GM18907 (cell line): ENCODE measurements at regions not wholly inside any gene's neighbourhood (a gene's known extent, or its start where the extent isn't known, plus 50 kb on each side); places are given as distances from the start of the nearest gene placed in this dataset.

ENCODE experiments used
- ATAC-seq: cut with Tn5 transposase; IDR thresholded peaks from one replicate; pipeline ENCODE4 v1.9.1; 2021; ENCODE audit warnings: mild to moderate bottlenecking, moderate library complexity; ENCODE audit not compliant: unreplicated experiment

DNA sequence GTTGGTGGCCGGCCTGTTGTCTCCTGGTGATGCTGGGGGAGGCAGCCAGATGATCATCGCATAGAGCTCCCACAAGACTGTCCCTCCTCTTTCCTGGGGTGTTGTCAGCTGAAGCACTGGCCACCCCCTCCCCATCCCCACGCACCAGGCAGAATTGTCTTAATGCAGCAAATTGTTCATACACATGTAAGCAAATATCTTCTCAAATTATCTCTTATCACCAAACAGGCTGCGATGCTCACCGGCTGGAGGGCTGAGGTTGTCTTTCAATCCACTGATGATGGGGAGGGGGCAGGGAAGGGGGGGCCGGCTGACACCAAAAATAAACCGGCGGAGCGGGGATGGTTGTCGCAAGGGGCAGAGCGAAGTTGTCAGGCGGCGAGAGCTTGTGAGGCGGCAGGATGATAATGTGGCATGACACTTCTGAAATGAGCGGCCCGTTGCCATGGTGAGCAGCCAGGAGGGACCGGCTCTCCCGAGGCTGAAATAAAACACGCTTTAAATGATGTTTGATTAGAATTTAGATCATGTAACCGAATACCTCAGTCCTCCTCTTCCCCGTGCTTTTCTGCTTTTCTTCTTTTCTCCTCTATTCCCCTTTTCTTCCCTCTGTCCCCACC, 59.8 kb downstream of the MRM1 start:
- no peak for ATAC-seq

DNA sequence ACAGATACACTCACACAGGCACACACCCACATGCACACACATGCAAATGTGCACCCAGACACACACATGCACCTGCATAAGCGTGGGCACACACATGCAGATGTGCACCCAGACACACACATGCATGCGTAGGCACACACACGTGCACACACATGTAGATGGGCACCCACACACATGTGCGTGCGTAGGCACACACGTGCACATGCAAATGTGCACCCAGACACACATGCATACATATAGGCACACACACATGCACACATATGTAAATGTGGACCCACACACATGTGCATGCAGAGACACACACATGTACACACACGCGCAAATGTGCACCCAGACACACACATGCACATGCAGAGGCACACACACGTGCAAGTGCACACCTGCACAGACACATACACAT, 60.3 kb downstream of the MRM1 start:
- ATAC-seq = no peak

DNA sequence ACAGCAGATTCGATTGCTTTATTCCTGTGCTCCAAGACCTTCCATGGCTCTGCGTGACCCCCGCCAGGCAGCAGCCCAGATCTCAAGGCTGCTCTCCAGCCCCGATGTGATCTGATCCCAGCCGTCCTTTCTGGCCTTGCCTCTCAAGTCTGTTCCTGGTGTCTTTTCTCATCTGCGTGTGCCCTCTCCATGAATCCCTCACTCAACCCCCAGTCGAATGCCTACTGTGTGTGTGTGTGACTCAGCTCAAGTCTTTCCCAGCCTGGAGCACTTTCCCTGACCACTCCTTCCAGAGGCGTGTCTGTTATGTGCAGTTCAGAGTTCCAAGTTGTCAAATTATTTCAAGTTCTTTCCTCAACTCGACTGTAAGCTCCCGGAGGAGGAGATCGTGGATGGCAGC, 64.0 kb downstream of the MRM1 start:
- no peak for ATAC-seq

DNA sequence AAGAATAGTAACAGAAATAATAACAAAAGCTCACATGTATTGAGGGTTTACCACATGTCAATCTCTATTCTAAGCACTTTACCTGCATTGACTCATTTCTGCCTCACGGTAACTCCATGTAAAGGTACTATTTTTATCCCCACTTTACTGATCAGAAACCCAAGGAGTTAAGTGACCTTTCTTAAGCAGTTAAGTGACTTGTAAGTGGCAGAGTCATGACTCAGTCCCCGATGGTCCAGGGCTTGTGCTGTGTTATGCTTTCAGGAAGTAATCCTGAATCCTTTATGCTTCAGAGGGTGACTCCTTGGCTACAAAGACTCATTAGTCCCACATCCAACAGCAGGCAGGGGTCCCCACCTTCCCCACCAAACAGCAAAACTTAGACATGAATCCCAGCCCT, 66.5 kb downstream of the MRM1 start:
- ATAC-seq = no peak

DNA sequence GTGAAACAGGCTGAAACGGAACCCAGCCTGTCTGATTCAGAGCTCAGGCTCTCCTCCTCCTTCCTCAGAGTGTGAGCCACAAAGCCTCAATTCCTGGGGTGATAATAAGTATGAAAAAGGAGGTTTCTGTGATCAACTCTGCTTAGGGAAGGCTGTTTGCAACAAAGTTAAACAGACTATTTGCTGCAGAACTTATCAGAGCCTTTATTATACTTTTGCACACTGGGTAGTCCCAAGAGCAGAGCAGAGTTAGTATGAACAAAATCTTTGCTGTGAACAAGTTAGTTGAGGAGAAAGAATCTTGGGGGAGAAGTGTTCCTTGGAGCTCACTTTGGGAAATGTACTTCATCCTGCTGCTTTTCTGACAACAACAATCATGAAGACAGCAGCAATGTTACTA, 67.4 kb downstream of the MRM1 start:
- ATAC-seq = no peak

DNA sequence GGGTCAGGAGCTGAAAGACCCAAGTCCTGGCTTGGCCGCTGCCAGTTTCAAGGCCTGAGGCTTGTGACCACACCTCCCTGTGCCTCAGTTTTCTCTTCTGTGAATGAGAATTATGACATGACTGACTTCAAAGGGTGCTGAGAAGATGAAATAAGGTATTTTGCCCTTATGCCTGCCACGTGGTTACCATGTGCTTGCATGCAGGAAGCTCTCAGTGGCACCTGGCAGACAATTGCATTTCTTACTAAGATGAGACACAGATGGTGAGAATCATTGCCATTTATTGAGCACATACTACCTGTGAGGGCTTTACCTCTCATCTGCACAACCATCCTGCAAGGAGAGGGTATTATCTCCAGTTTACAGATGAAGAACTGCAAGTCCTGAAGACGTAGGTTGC, 69.8 kb downstream of the MRM1 start:
- no peak for ATAC-seq

DNA sequence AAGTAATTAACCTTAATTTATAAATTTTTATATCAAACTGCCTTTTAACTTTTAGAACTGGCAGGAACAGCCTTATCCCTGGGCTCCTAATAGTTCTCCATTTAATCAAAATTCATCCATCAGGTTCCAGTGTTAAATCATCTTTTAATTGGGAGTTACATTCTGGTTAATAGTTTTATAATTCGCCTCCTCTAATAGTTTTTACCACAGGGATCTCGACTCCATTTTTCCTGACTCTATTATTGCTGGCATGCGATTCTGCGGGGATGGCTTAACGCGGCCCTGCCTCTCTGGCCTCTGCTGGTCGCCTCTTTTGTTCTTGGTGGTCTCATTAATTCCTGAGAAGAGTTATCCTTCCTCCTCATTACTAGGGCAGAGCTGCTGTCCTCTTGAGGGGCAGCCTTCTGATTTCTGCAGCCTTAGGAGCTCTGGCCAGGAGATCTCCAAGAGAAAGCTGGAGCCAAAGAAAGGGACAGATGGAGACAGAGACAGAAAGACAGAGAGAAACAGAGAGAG, 71.1 kb downstream of the MRM1 start:
- no peak for ATAC-seq

DNA sequence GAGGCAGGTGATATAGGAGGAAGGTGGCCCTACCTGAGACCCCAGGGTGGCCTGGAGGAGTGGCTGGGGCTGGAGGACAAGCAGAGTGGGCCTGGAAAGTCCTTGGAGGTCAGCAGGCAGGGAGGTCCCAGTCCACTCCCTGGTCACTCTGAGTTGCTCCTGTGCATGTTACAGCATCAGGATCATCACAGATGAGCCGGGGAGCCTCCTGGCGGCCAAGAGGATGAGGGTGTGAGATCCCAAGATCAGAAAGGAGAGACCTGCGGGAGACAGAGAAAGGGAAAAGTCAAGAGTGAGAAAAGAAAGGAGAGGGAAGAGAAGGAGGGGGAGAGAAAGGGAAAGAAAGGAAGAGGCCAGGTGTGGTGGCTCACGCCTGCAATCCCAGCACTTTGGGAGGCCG, 71.7 kb downstream of the MRM1 start:
- no peak for ATAC-seq

DNA sequence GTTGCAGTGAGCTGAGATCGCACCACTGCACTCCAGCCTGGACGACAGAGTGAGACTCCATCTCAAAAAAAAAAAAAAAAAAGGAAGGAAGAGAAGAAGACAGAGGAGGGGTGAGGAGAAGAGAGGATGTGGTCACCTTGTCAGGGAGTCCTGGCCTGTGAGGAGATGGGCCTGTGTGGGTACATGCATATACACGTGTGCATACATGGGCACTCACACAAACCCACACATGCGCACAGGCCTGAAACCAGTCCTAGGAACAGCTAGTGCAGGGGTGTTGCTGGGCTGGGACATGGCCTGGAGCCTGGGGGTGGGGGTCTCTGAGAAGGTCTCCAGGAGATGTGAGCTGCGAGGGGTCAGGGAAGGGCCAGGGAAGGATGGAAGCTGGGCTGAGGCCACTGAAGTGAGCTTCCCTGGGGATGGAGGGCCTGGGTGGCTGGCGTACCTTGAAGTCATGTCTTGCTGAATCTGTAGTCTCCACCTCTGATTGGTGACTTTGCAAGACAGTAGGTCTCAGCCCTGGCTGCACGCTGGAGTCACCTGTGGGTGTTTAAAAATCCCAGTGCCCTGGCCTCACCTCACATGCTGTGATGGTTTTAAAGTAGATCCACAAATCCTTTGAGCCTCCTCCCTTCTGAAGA, 72.4 kb downstream of the MRM1 start:
- no peak for ATAC-seq

DNA sequence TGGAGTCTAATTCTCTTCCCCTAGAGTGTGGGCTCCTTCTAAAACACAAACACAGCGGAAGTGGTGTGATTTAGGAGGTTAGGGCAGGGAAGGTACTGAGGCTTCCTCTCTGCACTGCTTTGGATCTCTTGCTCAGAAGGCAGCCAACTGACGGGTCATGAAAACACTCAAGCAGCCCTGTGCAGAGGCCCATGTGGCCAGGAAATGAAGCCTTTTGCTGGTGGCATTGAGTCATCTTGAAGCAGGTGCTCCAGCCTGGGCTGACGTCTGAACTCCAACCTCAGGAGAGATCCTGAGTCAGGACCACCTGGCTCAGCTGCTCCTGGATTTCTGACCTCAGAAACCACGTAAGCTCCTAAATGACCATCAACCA, 72.9 kb downstream of the MRM1 start:
- no peak for ATAC-seq

DNA sequence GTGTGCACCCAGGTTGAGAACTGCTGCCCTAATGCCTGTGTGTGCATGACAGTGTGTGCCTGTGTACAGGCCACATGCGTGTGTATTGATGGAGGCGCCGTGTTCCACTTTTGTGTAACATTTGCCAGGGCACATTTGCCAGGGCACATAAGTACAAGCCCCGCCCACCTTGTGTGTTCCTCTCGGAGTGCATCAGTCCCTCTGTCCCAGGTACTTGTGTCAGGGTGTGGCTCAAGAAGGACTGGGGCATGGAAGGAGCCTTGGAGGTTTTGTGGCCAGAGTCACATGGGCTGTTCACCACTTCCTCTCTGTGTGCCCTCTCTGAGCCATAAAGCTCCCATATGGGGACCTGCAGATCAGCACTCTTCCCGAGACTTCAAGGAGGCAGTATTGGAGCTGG, 73.9 kb downstream of the MRM1 start:
- ATAC-seq = no peak

DNA sequence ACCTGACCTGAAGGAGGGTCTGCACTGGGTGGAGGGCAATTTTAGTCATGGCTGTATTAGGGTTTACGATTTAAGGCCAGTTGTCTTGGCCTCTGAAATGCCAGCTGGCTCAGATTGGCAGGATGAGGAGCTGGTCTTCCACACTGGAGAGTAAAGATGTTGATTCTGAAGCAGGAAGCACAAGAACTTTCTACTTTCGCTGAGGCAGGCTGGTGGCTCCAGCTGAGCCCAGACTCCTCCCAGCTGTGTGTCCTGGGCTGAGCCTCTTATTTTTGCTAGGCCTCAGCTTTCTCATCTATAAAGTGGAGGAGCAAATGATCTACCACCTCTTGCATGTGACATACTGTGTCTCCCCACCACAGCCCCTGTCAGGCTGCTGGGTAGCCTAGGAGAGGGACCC, 74.4 kb downstream of the MRM1 start:
- no peak for ATAC-seq

DNA sequence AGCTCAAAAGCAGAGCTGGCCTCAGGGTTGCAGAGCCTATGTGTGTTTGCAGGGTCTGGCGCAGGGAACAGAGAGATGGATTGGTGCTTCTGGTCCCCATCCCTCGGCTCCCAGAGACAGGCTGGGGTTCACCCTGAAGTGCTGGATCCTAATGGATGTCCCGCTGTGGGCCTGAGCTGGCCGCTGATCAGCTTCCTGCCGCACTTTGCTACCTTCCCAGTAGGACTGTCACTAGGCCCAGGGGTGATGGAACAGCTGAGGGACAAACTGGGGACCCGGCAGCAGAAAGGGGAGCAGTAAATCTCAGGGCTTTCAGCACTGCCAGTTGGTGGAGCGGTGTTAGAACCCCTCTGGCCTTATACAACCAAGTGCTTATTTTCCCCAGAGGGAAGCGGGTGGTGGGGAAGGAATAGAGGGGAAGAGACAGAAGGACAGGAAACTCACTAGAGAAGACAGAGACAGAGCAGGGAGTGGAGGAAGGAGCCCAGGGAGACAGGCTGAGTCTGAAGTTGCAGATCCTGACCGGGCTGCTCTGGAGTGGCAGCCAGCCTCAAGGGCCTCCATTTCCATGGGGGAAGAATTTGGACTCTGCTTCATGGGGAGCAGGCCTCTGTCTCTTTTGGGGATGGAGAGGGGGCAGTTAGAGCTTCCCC, 78.6 kb downstream of the MRM1 start:
- ATAC-seq = no peak

DNA sequence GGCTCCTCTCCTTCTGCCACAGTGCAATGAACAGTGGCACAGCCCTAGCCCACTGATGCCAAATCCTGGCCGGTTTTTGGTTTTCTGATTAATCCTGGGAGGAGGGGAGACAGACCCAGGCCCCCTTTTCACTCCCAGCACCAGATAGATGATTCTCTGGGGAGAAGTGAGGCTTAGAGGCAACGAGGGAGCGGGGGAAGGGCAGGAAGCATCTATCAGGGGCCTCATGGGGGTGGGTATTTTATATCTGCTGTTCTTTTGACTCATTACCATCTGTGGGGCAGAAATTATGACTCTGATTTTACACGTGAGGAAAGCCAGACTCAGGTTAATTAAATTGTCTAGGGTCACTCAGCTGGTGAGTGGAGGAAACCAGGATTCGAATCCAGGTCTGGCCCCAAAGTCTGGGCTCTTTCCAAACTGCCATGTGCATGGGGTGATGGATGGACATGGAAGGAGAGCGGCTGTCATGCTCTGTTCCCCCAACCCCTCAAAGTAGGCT, 79.4 kb downstream of the MRM1 start:
- no peak for ATAC-seq

DNA sequence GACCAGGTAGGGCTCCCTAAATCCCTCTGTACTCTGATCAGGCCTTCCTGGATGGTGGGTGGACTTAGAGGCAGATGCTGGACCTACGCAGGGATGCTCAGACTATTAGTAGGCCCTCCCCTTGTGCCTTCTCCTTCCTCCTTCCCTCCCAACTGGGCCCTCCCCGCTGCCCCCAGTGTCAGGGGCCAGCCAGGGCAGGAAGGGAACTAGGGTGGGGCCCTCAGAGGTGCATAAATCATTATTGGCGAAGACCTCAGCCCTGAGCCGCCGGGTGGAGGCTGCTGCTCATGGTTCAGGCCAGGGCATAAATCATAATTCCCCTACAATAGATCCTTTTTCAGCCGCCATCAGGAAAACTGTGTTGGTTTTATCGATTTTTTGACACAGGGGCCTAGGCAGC, 81.4 kb downstream of the MRM1 start:
- ATAC-seq = no peak

DNA sequence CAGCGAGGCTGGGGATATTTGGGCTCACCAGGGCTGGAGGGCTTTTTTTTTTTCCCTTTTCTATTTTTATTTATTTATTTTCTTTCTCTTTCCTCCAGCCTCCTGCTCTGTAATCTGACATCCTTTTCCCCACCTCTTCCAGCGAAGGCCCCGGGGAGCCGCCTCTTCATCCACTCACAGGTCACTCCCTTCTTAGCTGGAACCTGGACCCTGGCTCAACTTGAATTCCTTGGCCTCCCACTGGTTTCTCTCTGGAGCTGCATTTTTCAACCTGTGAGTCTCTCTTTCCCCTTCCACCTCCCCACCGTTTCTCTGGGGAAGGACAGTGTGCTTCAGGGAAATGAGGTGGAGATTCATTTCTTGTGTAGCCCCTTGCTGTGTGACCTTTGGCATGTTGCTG, 82.0 kb downstream of the MRM1 start:
- no peak for ATAC-seq

DNA sequence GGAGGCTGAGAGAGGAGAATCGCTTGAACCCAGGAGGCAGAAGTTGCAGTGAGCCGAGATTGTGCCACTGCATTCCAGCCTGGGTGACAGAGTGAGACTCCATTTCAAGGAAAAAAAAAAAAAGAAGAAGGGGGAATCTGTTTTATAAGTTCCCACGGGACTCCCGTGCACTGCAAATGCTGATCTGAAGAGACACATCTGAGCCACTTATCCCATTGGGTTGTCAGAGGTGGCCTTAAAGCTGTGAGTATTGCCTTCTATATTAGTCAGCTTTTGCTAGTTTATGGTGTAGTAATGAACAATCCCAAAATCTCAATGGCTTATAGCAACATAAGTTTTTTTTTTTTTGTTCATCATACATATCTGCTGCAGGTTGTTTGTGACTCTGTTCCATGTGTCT, 82.8 kb downstream of the MRM1 start:
- ATAC-seq = no peak

DNA sequence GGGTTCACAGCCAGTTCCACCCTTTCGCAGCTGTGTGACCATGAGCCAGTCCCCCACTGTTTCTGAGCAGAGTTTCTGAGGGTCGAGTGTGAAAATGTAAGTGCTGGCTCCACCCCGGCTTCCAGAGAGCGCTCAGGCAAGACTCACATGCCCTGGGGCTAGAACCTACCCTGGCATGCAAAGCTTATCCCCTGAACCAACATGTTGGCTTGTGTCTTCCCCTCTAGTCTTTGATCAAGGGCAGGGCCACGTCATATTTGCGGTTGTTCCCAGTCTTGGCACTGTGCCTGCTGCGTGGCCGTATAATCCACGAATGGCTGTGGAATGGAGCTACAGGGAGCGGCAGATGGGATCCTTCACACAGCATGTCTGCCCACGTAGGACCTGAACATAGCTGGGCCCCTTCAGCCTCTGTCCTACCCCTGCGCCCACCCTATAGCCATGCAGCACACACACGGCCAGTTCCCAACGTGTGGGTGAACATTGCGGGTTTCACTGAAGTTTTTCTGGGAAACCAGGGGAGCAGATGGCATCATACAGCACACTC, 84.8 kb downstream of the MRM1 start:
- ATAC-seq = no peak

DNA sequence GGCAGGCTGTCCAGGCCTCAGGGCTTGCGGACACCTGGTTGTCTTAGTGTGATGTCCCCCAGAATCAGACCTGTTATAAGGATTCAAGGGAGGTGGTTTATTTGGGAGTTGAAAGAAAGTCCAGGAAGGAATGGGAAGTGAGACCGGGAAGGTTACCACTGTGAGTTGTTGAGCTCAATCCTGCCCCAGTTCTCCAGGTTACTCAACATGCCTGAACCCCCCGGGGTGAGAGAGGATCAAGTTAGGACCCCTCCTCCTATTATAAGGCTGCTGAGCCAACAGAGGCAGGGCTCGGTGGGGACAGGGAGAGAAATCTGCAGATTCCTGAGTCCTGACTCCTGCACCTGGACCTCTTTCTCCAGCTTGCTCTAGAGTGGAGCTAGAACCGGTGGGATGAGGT, 86.4 kb downstream of the MRM1 start:
- no peak for ATAC-seq

DNA sequence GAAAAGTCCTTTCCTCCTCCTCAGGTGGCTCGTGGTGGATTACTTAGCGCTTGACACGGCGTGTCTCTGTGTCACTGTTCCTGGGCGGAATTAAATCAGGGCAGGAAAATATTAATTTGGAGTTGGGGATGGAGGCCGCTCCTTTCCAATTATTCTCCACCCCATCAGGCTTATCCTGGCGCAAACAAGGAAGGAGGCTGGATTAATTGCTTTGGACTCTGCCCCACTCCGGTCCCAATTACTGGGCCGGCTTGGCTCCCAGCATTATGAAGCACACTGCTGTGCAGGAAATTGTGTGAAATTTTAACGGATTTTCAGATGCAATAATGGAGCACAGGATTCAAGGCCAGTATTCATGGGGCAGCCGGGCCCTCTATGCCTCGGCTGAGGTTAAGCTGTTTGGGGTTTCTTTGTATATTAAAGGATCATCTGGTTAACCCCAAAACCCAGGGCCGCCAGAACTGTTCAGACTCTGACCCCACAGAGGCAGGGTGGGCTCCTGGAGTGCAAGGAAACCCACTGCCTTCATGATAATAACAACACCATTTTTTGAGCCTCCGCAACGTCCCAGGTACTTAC, 87.8 kb downstream of the MRM1 start:
- no peak for ATAC-seq

DNA sequence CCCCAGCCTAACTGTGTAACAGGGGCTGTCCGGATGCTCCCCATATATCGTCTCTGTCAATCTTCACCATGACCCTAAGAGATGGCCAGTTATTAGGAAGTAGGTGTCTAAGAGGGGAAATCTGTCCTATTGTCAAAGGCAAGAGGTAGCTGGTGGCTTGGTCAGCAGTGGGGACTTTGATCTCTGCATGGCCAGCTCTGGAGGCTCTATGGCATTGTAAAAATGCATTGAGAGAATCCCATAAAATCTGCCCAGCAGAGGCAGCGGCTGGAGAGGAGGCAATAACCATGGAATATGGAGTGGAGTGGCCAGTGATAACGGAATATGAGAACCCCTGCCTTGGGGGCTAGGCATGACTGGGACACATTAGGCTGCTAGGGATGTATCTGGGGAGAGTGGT, 88.8 kb downstream of the MRM1 start:
- no peak for ATAC-seq

DNA sequence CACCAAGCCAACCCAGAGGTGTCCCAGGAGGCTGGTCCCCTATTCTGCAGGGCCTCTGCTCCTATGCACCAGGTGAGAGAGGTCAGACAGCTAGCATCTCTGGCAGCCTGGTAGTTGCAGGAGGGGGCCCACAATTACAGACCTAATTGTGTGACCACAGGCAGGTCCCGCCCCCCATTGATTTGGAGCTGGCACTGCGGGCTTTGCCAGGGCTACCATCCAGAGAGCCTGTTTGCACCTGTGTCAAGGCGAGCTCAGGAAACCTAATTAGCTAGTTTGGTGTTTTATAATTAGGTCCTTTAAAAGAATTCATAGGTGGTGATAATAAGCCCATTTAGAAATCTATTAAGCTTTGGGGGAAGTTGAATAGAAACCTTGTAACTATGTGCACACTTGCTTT, 90.2 kb downstream of the MRM1 start:
- ATAC-seq = no peak
